HG02884 (cell line): ENCODE measurements at regions not wholly inside any gene's neighbourhood (a gene's known extent, or its start where the extent isn't known, plus 50 kb on each side); places are given as distances from the start of the nearest gene placed in this dataset.
A peak's percentile ranks its signal among the peaks of the same experiment; 100 is the strongest.

Source experiments
- ATAC-seq: cut with Tn5 transposase; IDR thresholded peaks from one replicate; pipeline ENCODE4 v1.9.1; 2021; ENCODE audit warnings: mild to moderate bottlenecking, moderate library complexity; ENCODE audit not compliant: unreplicated experiment

- ATAC-seq = no peak
Measured at GRCh38 chr11:95363708-95364107, 132.7 kb upstream of the SESN3 start.

- ATAC-seq = no peak
Measured at GRCh38 chr11:95363164-95363563, 132.2 kb upstream of the SESN3 start.

DNA sequence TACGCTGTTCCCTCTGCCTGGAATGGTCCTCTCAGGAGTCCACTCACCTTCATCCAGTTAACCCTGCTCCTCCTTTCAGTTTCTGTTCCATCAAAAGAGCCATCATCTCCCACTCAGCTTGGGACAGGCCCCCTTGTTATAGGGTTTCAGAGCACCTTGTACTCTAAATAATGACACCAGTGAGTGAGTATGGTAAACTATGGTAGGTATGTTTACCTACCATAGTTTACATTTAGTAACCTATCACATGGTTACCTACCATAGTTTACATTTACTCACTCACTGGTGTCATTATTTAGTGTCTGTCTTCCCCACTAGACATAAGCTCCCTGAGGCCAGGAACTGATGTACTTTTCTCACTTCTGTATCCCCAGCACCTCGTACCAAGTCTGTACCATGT lies 130.2 kb upstream of the SESN3 start:
- no peak for ATAC-seq

DNA sequence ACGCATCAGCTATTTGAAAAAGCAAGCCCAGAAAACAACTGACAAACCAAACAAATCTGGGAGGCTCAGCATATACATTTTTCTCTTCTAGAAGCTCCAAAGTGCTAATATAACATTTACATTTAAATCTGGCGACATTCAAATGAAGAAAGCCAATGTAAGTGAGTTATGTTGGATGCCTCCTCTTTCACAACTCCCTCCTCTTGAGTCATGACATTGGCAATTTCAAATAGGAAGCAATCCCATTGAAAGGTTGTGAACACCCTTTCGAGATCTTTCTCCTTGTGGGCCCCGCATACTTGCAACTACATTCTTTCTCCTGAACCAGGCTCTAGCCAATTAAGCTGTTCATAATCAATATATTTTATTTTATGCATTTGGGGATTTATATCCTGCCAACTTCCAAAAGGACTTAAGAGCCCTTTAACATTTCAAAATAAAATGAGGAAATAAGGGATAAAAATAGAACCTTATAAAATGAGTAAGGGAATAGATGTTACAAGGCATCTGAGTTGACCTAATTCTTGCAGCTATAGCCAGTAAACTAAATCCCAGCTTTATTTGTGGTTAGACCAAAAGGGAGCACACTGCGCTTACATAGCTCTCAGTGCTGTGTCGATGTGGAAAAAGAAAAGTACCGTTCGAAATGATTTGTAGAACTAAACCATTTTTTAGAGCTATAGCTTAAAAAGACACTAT lies 129.5 kb upstream of the SESN3 start:
- no peak for ATAC-seq

- ATAC-seq = no peak
Measured at GRCh38 chr11:95359756-95360155, 128.8 kb upstream of the SESN3 start.

DNA sequence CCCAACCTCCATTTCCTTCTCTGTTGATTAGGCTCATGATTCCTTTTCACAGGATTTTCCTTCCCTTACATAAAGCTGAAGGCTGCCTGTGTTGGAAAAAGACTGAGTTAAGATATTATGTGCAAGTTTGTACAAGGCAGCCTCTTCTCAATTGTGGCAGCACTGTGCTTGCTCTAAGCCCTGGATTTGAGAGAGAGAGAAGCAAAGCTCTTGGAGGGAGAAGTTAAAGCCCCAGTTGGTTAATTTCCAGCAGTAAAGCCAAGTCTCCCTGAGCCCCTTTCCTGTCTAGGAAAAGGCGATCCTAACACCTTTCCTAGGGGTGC lies 128.3 kb upstream of the SESN3 start:
- ATAC-seq = no peak

DNA sequence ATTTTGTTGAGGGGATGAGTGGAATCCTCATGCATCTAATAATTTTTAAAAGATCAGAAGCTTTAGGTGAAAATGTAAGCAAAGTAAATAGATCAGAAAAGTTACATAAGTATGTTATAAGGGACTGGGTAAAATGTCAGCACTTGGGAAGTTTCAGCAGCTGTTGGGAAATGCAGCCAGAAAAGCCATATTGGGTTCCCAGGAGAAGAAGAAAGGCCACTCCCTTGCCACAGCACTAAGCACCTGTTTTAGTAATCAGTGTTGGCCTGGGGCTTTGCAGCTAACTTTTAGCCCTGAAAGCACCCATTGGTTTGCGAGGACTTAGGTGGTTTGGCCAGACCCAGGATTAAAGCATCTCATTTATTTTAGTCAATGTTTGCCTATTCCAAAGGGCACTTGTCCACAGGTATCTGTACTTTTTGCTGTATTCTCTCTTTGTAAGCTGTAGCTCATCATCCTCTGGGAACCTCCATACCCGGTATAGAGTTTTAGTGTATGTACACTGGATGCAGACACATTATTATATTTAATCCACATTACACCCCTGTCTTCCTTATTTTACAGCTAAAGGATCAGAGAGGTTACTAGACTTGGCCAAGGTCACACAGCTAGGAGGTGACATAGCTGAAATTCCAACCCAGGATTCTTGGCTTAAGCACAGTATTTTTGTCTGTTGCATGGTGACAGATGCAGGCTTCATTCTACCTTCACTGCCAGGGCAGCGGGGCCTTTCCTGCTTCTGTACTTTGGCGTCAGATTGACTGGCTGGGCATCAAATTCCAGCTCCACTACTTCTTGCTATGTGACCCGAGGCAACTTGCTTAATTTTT lies 127.7 kb upstream of the SESN3 start:
- no peak for ATAC-seq

DNA sequence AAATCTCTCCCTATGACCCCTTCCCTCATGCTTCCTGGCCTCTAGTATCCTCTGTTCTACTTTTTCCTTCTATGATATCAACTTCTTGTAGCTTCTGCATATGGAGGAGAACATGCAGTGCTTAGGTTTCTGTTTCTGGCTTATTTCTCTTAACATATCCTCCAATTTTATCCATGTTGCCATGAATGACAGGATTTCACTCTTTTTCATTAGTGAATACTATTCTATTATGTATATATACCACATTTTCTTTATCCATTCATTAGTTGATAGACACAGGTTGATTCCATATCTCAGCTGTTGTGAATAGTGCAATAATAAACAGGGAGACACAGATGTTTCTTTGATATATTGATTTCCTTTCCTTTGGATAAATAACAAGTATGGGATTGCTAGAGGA lies 123.3 kb upstream of the SESN3 start:
- ATAC-seq = no peak

- ATAC-seq = no peak
Measured at GRCh38 chr11:95353706-95354105, 122.7 kb upstream of the SESN3 start.

DNA sequence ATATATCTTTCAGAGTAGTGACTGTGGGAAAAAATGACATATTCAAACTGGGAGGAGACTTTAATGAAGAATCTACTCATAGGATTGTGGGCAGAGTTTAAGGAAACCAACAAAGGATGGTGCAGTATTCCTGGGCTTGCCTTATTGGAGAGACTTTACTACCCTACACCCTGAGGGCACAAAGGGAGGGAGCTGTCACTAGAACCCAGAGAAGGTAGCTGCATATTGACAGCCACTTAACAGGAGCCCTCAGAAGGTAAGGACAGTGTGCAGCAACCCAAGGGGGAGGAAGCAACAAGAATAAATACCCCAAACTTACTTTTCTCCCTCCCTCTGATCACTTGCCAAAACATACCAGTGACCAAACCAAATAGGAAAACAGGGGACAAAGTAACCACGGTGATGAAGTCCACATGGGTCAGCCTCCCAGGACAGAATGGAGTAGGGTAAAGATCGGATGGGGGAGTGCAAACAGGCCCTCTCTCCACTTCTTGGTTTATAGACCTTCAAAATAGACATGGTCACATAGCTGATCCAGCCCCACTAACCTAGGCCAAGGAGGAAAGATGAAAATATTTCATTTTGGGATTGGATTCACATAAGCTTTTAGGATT lies 121.8 kb upstream of the SESN3 start:
- no peak for ATAC-seq

DNA sequence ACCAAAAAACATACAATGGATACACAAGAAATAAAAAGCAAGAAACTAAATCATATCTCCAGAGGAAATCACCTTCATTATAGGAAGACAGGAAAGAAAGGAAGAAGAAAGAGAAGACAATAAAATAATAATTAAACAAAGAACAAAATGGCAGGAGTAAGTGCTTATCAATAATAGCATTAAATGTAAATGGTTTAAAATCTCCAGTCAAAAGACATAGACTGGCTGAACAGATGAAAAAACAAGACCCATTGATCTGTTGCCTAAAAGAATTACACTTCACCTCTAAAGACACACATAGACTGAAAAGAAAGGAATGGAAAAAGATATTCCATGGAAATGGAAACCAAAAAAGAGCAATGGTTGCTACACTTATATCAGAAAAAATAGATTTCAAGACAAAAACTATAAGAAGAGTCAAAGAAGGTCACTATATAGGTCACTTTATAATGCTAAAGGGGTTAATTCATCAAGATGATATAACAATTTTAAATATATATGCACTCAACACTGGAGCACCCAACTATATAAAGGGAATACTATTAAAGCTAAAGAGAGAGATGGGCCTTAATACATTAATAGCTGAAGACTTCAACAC lies 118.4 kb upstream of the SESN3 start:
- no peak for ATAC-seq

- no peak for ATAC-seq
Measured at GRCh38 chr11:95346265-95346664, 115.3 kb upstream of the SESN3 start.

DNA sequence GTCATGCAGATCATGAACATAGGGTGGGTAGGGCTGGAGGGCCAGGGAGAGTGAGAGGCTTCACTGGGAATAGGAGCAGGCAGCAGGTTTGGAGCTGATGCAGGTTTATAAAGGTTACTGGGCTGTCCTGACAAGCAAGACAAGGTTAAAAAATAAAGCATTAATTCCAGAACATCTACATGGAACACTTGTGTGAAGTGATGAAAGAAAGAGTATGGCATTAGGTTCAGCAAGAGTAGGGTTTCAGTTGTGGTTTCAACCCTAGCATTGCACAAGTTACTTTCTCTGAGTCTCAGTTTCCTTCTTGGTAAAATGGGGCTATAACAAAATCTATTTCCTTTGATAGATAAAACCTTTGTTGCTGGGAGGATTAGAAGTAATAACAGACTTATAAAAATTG lies 114.6 kb upstream of the SESN3 start:
- ATAC-seq = peak; percentile 78

GRCh38 chr11:95344932-95345642 lies 114.1 kb upstream of the SESN3 start:
- ATAC-seq = no peak

- ATAC-seq = no peak
Measured at GRCh38 chr11:95341221-95341620, 110.2 kb upstream of the SESN3 start.

DNA sequence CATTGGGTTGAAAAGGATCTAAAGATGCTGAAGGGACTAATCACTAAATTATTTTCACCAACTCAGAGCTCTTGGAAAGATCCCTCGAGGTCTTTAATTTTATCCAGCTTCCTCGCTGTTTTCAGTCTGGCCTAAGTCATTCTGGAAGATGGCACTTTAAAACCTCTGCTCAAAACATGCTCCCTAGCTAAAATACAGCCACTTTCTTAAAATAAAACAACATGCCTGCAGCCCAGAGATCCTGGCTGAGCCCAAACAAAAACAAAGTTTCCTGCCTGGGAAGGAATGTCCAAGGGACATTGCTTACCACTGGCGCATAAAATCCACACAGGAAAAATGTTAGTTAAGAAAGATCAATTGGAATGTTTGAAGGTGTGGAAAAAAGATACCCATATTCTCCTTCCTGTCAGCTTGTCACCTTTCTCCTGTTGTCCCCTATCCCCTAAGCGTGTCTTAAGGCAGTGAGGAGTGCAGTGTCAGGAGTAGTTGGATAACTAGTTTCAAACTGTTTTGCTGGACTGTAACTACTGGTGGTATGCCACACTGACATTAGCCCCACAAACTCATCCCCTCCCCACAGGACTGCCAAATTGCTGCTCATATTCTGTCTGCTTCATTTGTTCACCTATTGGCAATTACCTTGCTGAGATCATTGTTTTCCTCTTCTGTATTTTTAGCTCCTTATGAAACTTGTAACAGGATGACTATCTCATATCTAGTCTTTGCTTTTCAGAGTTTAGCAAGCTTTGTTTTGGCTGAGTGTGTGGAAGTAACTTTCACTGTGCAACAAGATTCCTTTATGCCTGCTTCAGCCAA lies 108.3 kb upstream of the SESN3 start:
- ATAC-seq = peak; percentile 42

DNA sequence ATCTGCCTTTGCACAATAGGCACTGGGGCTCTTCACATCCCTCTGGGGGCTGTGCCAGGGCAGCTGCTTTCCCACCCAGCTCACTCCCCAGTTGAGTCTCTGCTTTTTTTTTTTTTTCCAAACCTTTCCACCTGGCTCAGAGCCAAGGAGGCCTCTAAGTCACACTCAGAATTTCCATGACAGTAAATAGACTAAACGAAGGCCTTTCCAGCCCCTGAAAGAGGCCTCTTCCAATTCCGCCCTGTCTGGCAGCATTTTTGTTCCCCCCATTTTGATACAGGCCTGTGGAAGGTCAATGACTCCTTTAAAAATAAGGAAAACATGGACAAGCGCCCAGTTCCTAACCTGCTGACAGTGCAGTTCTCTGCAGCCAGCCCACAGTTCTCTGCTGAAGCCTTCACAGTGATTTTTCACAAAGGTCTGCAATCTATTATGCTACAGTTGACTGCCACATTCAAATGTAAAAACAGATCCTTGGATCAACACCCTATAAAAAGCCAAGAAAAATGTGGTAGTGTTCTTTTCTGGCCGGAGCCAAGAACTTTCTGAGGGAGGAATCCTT lies 107.5 kb upstream of the SESN3 start:
- no peak for ATAC-seq

DNA sequence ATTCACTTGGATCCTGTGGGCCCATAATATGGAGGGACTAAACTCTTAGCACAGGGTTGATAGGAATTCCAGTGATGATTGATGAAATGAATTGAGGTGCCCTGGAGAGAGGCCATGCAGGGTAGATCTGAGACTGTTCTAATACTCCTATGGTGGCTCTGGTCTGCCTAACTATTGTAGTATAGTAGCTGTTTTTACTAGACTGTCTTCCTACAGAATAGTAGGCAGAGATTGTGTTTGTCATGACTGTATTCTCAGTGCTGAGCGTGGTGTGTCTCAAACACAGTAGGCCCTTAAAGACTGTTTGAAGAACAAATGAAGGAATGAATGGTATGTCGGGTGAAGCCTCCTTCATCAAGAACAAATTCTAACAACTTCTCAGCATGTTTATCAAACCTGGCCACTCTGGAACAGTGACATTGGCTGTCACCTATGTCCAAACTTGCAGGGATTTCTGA lies 107.0 kb upstream of the SESN3 start:
- peak; percentile 13 for ATAC-seq

- ATAC-seq = peak; percentile 72
Measured at GRCh38 chr11:95337175-95337957, 106.4 kb upstream of the SESN3 start.
